Progenitor cell of endocrine pancreas (in vitro differentiated cells): ENCODE measurements at regions not wholly inside any gene's neighbourhood (a gene's known extent, or its start where the extent isn't known, plus 50 kb on each side); places are given as distances from the start of the nearest gene placed in this dataset.

Source experiments
- DNase-seq: peaks from one replicate; pipeline ENCODE4 v3.0.0; 2021; ENCODE audit warnings: low spot score; ENCODE audit not compliant: unreplicated experiment
- H3K27ac Mint-ChIP-seq: 2 replicates; pipeline ENCODE4 v1.8.0; 2021; ENCODE audit warnings: mild to moderate bottlenecking, moderate library complexity, mixed read lengths
- H3K27me3 Mint-ChIP-seq: 2 replicates; pipeline ENCODE4 v1.8.0; 2021; ENCODE audit warnings: mixed read lengths
- H3K36me3 Mint-ChIP-seq: 2 replicates; pipeline ENCODE4 v1.8.0; 2022; ENCODE audit warnings: mixed read lengths; ENCODE audit not compliant: insufficient read depth
- H3K4me1 Mint-ChIP-seq: 2 replicates; pipeline ENCODE4 v1.8.0; 2021; ENCODE audit warnings: low read depth, mixed read lengths
- H3K4me3 Mint-ChIP-seq: 2 replicates; pipeline ENCODE4 v1.8.0; 2021; ENCODE audit warnings: low read depth, mild to moderate bottlenecking, moderate library complexity, mixed read lengths
- H3K9me3 Mint-ChIP-seq: 2 replicates; pipeline ENCODE4 v1.8.0; 2021; ENCODE audit warnings: low read depth, mixed read lengths
- TF ChIP-seq, protein P1 (sequence below): fragments of 200-600 bp; sonication (generic); IDR thresholded peaks from one replicate; pipeline ENCODE4 v1.5.0; 2021; ENCODE audit warnings: antibody characterized with exemption, mild to moderate bottlenecking; ENCODE audit not compliant: unreplicated experiment

GRCh38 chr5:56591081-56591480, 224.3 kb upstream of the MAP3K1 start:
- H3K4me3 Mint-ChIP-seq = no peak overlapping the region
- no peak for DNase-seq
- H3K9me3 Mint-ChIP-seq = no peaks in the 10 kb centered on the region
- no peaks in the 10 kb centered on the region for H3K36me3 Mint-ChIP-seq
- TF ChIP-seq, protein P1, sequence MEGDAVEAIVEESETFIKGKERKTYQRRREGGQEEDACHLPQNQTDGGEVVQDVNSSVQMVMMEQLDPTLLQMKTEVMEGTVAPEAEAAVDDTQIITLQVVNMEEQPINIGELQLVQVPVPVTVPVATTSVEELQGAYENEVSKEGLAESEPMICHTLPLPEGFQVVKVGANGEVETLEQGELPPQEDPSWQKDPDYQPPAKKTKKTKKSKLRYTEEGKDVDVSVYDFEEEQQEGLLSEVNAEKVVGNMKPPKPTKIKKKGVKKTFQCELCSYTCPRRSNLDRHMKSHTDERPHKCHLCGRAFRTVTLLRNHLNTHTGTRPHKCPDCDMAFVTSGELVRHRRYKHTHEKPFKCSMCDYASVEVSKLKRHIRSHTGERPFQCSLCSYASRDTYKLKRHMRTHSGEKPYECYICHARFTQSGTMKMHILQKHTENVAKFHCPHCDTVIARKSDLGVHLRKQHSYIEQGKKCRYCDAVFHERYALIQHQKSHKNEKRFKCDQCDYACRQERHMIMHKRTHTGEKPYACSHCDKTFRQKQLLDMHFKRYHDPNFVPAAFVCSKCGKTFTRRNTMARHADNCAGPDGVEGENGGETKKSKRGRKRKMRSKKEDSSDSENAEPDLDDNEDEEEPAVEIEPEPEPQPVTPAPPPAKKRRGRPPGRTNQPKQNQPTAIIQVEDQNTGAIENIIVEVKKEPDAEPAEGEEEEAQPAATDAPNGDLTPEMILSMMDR = no peak
- no peak overlapping the region for H3K27ac Mint-ChIP-seq
- H3K27me3 Mint-ChIP-seq = peaks cover 33% of the 10 kb centered on the region
- H3K4me1 Mint-ChIP-seq = no peaks in the 10 kb centered on the region

DNA sequence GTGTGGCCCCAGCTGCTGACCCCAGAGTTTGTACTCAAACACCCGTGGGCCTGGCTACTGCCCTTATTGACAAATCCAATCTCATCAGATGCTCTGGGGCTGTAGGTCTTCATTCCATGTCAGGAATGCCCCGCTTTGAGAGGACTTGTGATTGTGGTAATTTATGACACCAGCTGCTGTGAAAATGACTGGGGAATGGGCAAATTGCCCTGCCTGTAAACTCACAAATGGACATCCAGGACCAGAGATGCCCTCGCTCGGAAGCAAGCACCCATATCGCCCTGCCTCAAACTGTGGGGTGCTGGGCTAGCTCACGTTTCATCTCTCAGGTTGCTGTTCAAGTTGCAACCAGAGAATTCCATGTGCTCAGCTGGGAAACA, 225.9 kb upstream of the MAP3K1 start:
- TF ChIP-seq, protein P1 = no peak
- no peaks in the 10 kb centered on the region for H3K36me3 Mint-ChIP-seq
- H3K4me1 Mint-ChIP-seq = peaks cover 2% of the 10 kb centered on the region
- no peak overlapping the region for H3K27ac Mint-ChIP-seq
- H3K27me3 Mint-ChIP-seq = peaks cover 33% of the 10 kb centered on the region
- no peak for DNase-seq
- H3K4me3 Mint-ChIP-seq = no peak overlapping the region
- no peaks in the 10 kb centered on the region for H3K9me3 Mint-ChIP-seq

GRCh38 chr5:56588636-56589480, 226.5 kb upstream of the MAP3K1 start:
- Mint-ChIP-seq H3K36me3 (no peaks in the 10 kb centered on the region), H3K4me1 (peaks cover 2% of the 10 kb centered on the region), H3K4me3 (no peak overlapping the region), H3K9me3 (no peaks in the 10 kb centered on the region), H3K27me3 (peaks cover 31% of the 10 kb centered on the region), H3K27ac (no peak overlapping the region)
- TF ChIP-seq, protein P1 = no peak
- DNase-seq = no peak

- Mint-ChIP-seq H3K4me3 (no peak overlapping the region), H3K27me3 (peaks cover 32% of the 10 kb centered on the region), H3K4me1 (peaks cover 2% of the 10 kb centered on the region), H3K27ac (no peak overlapping the region), H3K36me3 (no peaks in the 10 kb centered on the region), H3K9me3 (peaks cover 3% of the 10 kb centered on the region)
- no peak for DNase-seq
- TF ChIP-seq, protein P1 = no peak
Measured at GRCh38 chr5:56588131-56588487, 227.2 kb upstream of the MAP3K1 start.

DNA sequence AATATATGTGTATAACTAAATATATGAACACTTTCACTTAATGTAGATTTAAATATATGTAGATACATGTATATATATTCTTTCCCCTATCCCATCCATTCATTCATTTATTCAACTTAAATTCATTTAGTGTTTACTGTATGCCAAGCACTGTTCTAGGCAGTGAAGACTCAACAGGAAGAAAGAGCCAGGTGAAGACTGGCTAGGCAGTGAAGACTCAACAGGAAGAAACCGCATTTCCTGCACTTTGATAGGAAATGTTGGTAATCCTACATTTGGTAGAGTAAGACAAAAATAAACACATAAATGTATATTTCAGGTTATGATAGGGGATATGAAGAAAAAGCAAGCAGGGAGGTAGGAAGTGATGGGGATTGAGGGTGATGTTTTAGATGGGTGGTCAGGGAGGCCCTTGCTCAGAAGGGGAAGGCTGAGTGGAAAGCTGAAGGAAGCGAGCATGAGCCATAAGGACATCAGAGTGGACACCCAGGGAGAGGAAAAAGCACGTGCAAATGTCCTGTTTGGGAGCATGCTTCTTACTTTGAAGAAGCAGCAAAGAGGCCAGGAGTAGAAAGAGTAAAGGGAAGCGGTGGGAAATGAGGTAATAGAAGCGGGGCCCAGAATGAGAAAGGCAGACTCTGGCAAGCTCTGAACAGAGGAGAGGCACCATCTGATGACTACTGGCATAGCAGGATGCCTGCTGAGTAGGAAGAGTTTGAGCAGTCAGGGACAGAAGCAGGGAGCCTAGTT, 227.8 kb upstream of the MAP3K1 start:
- Mint-ChIP-seq H3K4me3 (no peak overlapping the region), H3K4me1 (peaks cover 2% of the 10 kb centered on the region), H3K27ac (no peak overlapping the region), H3K9me3 (peaks cover 3% of the 10 kb centered on the region), H3K36me3 (no peaks in the 10 kb centered on the region), H3K27me3 (peaks cover 32% of the 10 kb centered on the region)
- TF ChIP-seq, protein P1 = no peak
- DNase-seq = no peak
